Hepatocyte (in vitro differentiated cells): ENCODE measurements at regions not wholly inside any gene's neighbourhood (a gene's known extent, or its start where the extent isn't known, plus 50 kb on each side); places are given as distances from the start of the nearest gene placed in this dataset.

Experiments used
- DNase-seq: peaks from one replicate; pipeline ENCODE4 v3.0.0-alpha.2; 2016; ENCODE audit warnings: low spot score
- H2AFZ ChIP-seq: fragments of 200-600 bp; sonication (generic); 2 replicates; pipeline ENCODE4 v1.6.0; 2016; ENCODE audit warnings: antibody characterized with exemption, mild to moderate bottlenecking
- H3K27ac ChIP-seq: fragments of 200-600 bp; sonication (generic); 2 replicates; pipeline ENCODE4 v1.5.1; 2016; ENCODE audit warnings: mild to moderate bottlenecking
- H3K27me3 ChIP-seq: fragments of 200-600 bp; sonication (generic); 2 replicates; pipeline ENCODE4 v1.6.1; 2016
- H3K36me3 ChIP-seq: fragments of 200-600 bp; sonication (generic); replicated peaks from 2 replicates; pipeline ENCODE4 v1.5.1; 2016; ENCODE audit warnings: low read depth; ENCODE audit not compliant: insufficient read depth
- H3K4me1 ChIP-seq: fragments of 200-600 bp; sonication (generic); 2 replicates; pipeline ENCODE4 v1.5.1; 2016; ENCODE audit warnings: mild to moderate bottlenecking, moderate library complexity; ENCODE audit not compliant: insufficient read depth
- H3K4me2 ChIP-seq: fragments of 200-600 bp; sonication (generic); 2 replicates; pipeline ENCODE4 v1.6.0; 2016
- H3K4me3 ChIP-seq: fragments of 200-600 bp; sonication (generic); 2 replicates; pipeline ENCODE4 v1.5.1; 2016; ENCODE audit warnings: mild to moderate bottlenecking
- H3K79me2 ChIP-seq: fragments of 200-600 bp; sonication (generic); 2 replicates; pipeline ENCODE4 v1.6.0; 2017; ENCODE audit warnings: mild to moderate bottlenecking
- H3K9me2 ChIP-seq: fragments of 200-600 bp; sonication (generic); replicated peaks from 2 replicates; pipeline ENCODE4 v1.6.0; 2017; ENCODE audit warnings: mild to moderate bottlenecking; ENCODE audit not compliant: insufficient read depth
- H3K9me3 ChIP-seq: fragments of 200-600 bp; sonication (generic); 2 replicates; pipeline ENCODE4 v1.5.1; 2016; ENCODE audit warnings: low read depth, mild to moderate bottlenecking
- H4K20me1 ChIP-seq: fragments of 200-600 bp; sonication (generic); 2 replicates; pipeline ENCODE4 v1.6.0; 2016; ENCODE audit warnings: mild to moderate bottlenecking; ENCODE audit not compliant: insufficient read depth, poor library complexity, severe bottlenecking
- EZH2 ChIP-seq: fragments of 200-600 bp; sonication (generic); IDR thresholded peaks from 2 replicates; pipeline ENCODE4 v1.6.1; 2016; ENCODE audit warnings: antibody characterized with exemption, mild to moderate bottlenecking, borderline replicate concordance
- EZH2phosphoT487 ChIP-seq: fragments of 200-600 bp; sonication (generic); IDR thresholded peaks from one replicate; pipeline ENCODE4 v1.6.1; 2018; ENCODE audit warnings: antibody characterized with exemption, mild to moderate bottlenecking, low read depth, moderate library complexity; ENCODE audit not compliant: unreplicated experiment, severe bottlenecking
- WGBS: methylation state at CpG from one replicate; pipeline ENCODE4 v1.1.6; 2016; ENCODE audit warnings: low lambda C conversion rate; ENCODE audit errors: missing lambda C conversion rate; 5-methylcytosine and 5-hydroxymethylcytosine counted together
- TF ChIP-seq, protein P1 (sequence below): fragments of 200-600 bp; sonication (generic); IDR thresholded peaks from 2 replicates; pipeline ENCODE4 v1.5.1; 2016; ENCODE audit warnings: antibody characterized with exemption, mild to moderate bottlenecking; ENCODE audit not compliant: poor library complexity

GRCh38 chr9:129437626-129438323 is 183.1 kb downstream of the C9orf50 start:
- DNase-seq: no peak

DNA sequence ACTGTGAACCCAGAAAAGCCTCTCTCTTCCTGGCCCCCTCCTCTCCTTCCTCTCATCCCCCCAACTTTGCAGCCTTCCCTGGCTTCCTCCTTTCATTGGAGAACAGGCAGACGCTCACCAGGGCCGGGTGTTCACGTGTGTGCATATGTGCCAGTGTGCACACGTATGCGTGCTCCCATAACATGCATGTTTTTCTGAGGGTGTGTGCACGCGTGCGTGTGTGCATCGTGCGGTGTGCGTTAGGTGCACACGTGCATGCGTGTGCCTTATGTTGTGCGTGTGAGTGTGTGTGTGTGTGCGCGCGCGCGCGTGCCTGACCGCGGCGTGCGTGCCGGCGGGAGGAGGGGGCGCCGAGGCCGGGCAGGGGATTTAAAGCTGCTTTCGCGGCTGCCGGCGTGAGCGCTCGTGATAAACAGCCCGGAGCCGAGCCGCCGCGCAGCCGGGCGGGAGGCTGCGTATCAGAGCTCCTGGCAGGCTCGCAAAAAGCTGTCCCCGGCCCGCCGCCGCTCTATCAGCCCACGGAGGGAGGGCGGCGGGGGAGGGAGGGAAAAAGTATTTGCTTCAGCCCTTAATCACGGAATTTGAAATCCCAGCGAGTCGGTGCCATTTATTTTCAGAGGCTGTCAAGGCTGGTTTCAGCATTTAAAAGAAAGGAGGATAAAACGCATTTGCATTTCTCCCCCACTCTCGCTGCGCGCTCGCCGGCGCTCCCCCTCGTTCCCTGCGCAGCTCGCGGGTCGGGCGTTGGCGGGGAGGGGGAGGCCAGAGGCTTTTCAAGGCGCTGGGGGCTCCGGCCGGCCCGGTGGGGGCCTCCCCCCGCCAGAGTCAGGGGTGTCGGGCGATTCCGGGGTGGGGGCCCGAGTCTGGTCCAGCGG is 183.9 kb downstream of the C9orf50 start:
- DNase-seq: peak; percentile 90
- Histone ChIP-seq H3K27me3 (peaks cover 15% of the 10 kb centered on the region), H2AFZ (peak overlapping the region; percentile 85)

More at GRCh38 chr9:129437626-129438323, 183.1 kb downstream of the C9orf50 start:
- Histone ChIP-seq H2AFZ (peak overlapping the region; percentile 85), H3K9me2 (no peaks in the 10 kb centered on the region), H3K9me3 (no peaks in the 10 kb centered on the region), H3K79me2 (no peaks in the 10 kb centered on the region), H3K36me3 (no peaks in the 10 kb centered on the region), H4K20me1 (no peaks in the 10 kb centered on the region), H3K27ac (peak overlapping the region; percentile 86), H3K4me2 (peak overlapping the region; percentile 98), H3K4me1 (peaks cover 19% of the 10 kb centered on the region), H3K27me3 (peaks cover 15% of the 10 kb centered on the region), H3K4me3 (peak overlapping the region; percentile 63)
- 27% methylated on average over 24 of the region's 25 CpGs for WGBS
- TF ChIP-seq EZH2phosphoT487 (no peak), EZH2 (no peak)
- TF ChIP-seq, protein P1, sequence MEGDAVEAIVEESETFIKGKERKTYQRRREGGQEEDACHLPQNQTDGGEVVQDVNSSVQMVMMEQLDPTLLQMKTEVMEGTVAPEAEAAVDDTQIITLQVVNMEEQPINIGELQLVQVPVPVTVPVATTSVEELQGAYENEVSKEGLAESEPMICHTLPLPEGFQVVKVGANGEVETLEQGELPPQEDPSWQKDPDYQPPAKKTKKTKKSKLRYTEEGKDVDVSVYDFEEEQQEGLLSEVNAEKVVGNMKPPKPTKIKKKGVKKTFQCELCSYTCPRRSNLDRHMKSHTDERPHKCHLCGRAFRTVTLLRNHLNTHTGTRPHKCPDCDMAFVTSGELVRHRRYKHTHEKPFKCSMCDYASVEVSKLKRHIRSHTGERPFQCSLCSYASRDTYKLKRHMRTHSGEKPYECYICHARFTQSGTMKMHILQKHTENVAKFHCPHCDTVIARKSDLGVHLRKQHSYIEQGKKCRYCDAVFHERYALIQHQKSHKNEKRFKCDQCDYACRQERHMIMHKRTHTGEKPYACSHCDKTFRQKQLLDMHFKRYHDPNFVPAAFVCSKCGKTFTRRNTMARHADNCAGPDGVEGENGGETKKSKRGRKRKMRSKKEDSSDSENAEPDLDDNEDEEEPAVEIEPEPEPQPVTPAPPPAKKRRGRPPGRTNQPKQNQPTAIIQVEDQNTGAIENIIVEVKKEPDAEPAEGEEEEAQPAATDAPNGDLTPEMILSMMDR: no peak

DNA sequence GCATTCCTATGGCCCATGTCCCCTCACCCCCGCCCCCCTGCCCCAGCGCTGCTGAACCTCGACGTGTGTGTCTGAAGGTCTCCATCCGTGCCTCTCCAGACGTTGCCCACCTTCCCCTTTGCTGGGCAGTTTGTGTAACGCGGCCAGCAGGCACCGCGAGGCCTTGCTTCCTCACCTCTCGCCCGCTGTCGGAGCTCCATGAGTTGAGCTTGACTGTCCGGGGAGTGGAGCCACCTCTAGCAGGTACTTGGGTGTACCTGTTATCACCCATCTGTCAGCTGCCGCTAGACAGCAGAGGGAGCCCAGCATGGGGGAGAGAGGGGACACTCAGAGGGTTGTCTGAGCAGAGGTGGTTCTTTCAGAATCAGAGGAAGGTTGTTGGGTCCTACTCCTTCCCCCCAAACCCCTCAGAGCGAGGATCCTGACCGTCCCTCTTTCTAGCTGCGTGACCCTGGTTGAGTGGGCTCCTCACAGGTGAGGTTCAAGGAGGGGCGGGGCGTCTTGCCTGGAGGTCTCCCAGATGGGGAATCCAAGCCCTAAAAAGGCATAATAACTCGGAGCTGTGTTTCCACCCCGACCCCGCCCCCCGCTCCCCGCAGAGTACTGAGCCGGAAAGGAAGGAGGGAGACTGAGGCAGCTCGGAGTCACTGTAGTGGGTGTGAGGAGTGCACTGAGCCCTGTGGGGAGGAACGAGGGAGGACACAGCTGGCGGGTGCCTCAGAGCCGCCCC is 184.7 kb downstream of the C9orf50 start:
- H3K79me2 ChIP-seq: no peaks in the 10 kb centered on the region
- peaks cover 15% of the 10 kb centered on the region for H3K4me1 ChIP-seq
- H4K20me1 ChIP-seq: no peaks in the 10 kb centered on the region
- H3K36me3 ChIP-seq: no peaks in the 10 kb centered on the region
- TF ChIP-seq EZH2phosphoT487: no peak
- TF ChIP-seq, protein P1: no peak
- TF ChIP-seq EZH2: no peak
- DNase-seq: no peak
- no peak overlapping the region for H3K27ac ChIP-seq
- peaks cover 15% of the 10 kb centered on the region for H3K27me3 ChIP-seq
- H2AFZ ChIP-seq: no peak overlapping the region
- H3K9me3 ChIP-seq: no peaks in the 10 kb centered on the region
- H3K9me2 ChIP-seq: no peaks in the 10 kb centered on the region
- peak overlapping the region; percentile 63 for H3K4me3 ChIP-seq
- H3K4me2 ChIP-seq: peak overlapping the region; percentile 98
- 37% methylated on average over 30 of the region's 30 CpGs for WGBS

More for the DNA sequence above, 183.9 kb downstream of the C9orf50 start:
- no peaks in the 10 kb centered on the region for H3K79me2 ChIP-seq
- no peak for TF ChIP-seq EZH2
- TF ChIP-seq, protein P1: no peak
- TF ChIP-seq EZH2phosphoT487: no peak
- H3K27ac ChIP-seq: peak overlapping the region; percentile 86
- no peaks in the 10 kb centered on the region for H4K20me1 ChIP-seq
- H3K9me3 ChIP-seq: no peaks in the 10 kb centered on the region
- no peaks in the 10 kb centered on the region for H3K36me3 ChIP-seq
- WGBS: 14% methylated on average over 71 of the region's 78 CpGs
- peak overlapping the region; percentile 63 for H3K4me3 ChIP-seq
- H3K9me2 ChIP-seq: no peaks in the 10 kb centered on the region
- peak overlapping the region; percentile 98 for H3K4me2 ChIP-seq
- H3K4me1 ChIP-seq: peaks cover 15% of the 10 kb centered on the region
